ENCODE measurements at regions not wholly inside any gene's neighbourhood (a gene's known extent, or its start where the extent isn't known, plus 50 kb on each side); places are given as distances from the start of the nearest gene placed in this dataset.

GRCh38 chr6:137758661-137759060 lies 108.4 kb upstream of the TNFAIP3 start:
- DNase-seq (ENCODE audit: low read depth), result no peak

GRCh38 chr6:137759624-137760023 lies 107.4 kb upstream of the TNFAIP3 start:
- no peak for DNase-seq (ENCODE audit: low read depth)

GRCh38 chr6:137761072-137761471 lies 106.0 kb upstream of the TNFAIP3 start:
- no peak for DNase-seq (ENCODE audit: low read depth)

- no peak for DNase-seq (ENCODE audit: low read depth)
These were observed 105.6 kb upstream of the TNFAIP3 start for GRCh38 chr6:137761487-137761886.

- peak; percentile 33 for DNase-seq (ENCODE audit: low read depth)
These were observed 104.6 kb upstream of the TNFAIP3 start for GRCh38 chr6:137762168-137763090.

GRCh38 chr6:137763436-137763835 lies 103.6 kb upstream of the TNFAIP3 start:
- DNase-seq (ENCODE audit: low read depth), result no peak

GRCh38 chr6:137763886-137764285 lies 103.2 kb upstream of the TNFAIP3 start:
- peak; percentile 18 for DNase-seq (ENCODE audit: low read depth)

- peak; percentile 87 for DNase-seq (ENCODE audit: low read depth)
These were observed 102.6 kb upstream of the TNFAIP3 start for GRCh38 chr6:137764464-137764863.

GRCh38 chr6:137765059-137765458 lies 102.0 kb upstream of the TNFAIP3 start:
- DNase-seq (ENCODE audit: low read depth), result peak; percentile 19

- no peak for DNase-seq (ENCODE audit: low read depth)
These were observed 100.3 kb upstream of the TNFAIP3 start for GRCh38 chr6:137766596-137767370.

- DNase-seq (ENCODE audit: low read depth), result no peak
These were observed 99.6 kb upstream of the TNFAIP3 start for GRCh38 chr6:137767465-137767864.

GRCh38 chr6:137767911-137768690 lies 99.0 kb upstream of the TNFAIP3 start:
- DNase-seq (ENCODE audit: low read depth), result peak; percentile 46

- DNase-seq (ENCODE audit: low read depth), result no peak
These were observed 98.1 kb upstream of the TNFAIP3 start for GRCh38 chr6:137768935-137769334.

GRCh38 chr6:137769797-137770362 lies 97.2 kb upstream of the TNFAIP3 start:
- DNase-seq (ENCODE audit: low read depth), result no peak

- no peak for DNase-seq (ENCODE audit: low read depth)
These were observed 94.4 kb upstream of the TNFAIP3 start for GRCh38 chr6:137772541-137773250.

GRCh38 chr6:137775227-137775626 lies 91.8 kb upstream of the TNFAIP3 start:
- DNase-seq (ENCODE audit: low read depth), result peak; percentile 22

GRCh38 chr6:137775720-137776119 lies 91.3 kb upstream of the TNFAIP3 start:
- peak; percentile 16 for DNase-seq (ENCODE audit: low read depth)

- DNase-seq (ENCODE audit: low read depth), result no peak
These were observed 90.8 kb upstream of the TNFAIP3 start for GRCh38 chr6:137776256-137776655.

GRCh38 chr6:137776786-137777686 lies 90.0 kb upstream of the TNFAIP3 start:
- no peak for DNase-seq (ENCODE audit: low read depth)

- DNase-seq (ENCODE audit: low read depth), result no peak
These were observed 89.4 kb upstream of the TNFAIP3 start for GRCh38 chr6:137777687-137778075.
